Skin epidermis (tissue), 12 donors: ENCODE measurements at regions not wholly inside any gene's neighbourhood (a gene's known extent, or its start where the extent isn't known, plus 50 kb on each side); places are given as distances from the start of the nearest gene placed in this dataset.
"Not testable (repeated sequence)": the region's sequence is repeated elsewhere in the genome, so short reads cannot be mapped to it uniquely, and the experiment has no call there.

ENCODE experiments used
- H3K27ac ChIP-seq, 21 experiments: fragments of 200-600 bp; sonication (generic) in 11 of 21; one replicate each; pipeline ENCODE4 v1.5.0; 2020; ENCODE audit warnings: mild to moderate bottlenecking in 3 of 21, inconsistent platforms in 2 of 21, moderate library complexity in 2 of 21
- H3K4me3 ChIP-seq, 7 experiments: fragments of 200-600 bp; sonication (generic) in 2 of 7; one replicate each; pipeline ENCODE4 v1.5.0; 2020; ENCODE audit warnings: inconsistent platforms in 2 of 7, mild to moderate bottlenecking in 2 of 7, moderate library complexity in 1 of 7

GRCh38 chr4:38519666-38520065 lies 144.3 kb upstream of the KLF3 start:
- Histone ChIP-seq H3K27ac (peak overlapping the region in 1 of 21 experiments; percentile 14), H3K4me3 (no peak overlapping the region)

GRCh38 chr4:38523054-38523453 lies 140.9 kb upstream of the KLF3 start:
- peak overlapping the region in 8 of 21 experiments; percentile 2 to 72 (median 48) for H3K27ac ChIP-seq
- H3K4me3 ChIP-seq: no peak overlapping the region

DNA sequence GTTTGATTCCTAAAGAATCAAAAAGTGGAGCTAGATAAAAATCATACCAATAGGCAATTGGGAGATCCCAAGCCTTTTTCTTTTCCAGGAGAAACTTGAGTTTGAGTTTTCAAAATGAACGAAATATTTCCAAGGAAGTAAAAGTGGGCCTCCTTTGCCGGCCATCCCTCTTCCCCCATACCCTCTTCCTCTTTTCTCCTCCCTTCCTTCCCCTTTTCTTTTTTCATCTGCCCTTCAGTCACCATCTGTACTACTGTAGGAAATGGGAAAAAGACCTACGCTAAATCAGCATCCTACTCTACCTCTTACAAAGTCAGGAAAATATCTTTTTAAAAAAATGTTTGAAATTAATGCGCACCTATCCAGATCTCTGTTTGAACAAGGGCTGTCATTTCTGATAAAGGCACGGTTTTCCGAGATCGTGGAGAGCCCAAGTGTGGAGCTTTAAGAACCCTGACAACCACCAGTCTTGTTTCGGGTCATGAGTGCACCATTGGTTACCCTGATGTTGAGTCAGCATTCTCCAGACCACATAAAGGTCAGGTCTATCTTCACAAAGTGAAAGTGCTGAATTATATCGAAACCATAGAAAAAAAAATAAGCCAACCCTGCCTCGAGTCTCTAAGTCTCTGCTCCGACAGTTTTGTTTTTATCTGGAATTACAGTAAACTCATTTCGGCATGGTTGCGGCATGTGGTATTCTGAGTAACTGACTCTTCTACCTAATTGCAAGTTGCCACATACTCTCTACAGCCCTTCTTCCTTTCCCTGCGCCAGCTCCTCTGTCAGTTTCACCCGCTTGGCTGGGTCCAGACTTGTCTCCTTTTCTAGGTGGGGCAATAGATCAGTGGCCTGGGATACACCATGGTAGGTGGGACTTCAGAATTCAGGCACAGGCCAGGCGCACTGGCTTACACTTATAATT lies 140.2 kb upstream of the KLF3 start:
- peak overlapping the region in 1 of 7 experiments; percentile 3 for H3K4me3 ChIP-seq
- peak overlapping the region in 13 of 21 experiments; percentile 4 to 72 (median 50) for H3K27ac ChIP-seq

- Histone ChIP-seq H3K27ac (no peak overlapping the region), H3K4me3 (no peak overlapping the region)
These were observed 137.6 kb upstream of the KLF3 start for GRCh38 chr4:38526412-38526811.

GRCh38 chr4:38529189-38530115 lies 134.5 kb upstream of the KLF3 start:
- peak overlapping the region in 18 of 21 experiments; percentile 2 to 82 (median 62) for H3K27ac ChIP-seq
- H3K4me3 ChIP-seq: no peak overlapping the region

DNA sequence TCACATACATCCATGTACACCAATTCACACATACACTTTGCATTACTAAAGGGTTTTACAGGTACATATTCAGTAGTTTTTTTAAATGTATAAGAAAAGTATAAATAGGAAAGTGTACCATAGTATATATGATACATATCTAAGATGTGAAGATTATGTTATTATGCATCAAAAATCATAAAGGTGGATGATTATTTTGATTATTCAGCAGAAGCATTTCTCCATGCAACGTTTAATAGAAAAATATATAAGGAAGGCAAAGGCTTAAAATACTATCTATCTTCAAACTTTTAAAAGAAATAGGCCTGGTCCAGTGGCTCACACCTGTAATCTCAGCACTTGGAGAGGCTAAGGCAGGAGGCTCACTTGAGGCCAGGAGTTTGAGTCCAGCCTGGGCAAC lies 133.5 kb upstream of the KLF3 start:
- peak overlapping the region in 3 of 21 experiments; percentile 67 to 78 (median 75) for H3K27ac ChIP-seq
- no peak overlapping the region for H3K4me3 ChIP-seq

DNA sequence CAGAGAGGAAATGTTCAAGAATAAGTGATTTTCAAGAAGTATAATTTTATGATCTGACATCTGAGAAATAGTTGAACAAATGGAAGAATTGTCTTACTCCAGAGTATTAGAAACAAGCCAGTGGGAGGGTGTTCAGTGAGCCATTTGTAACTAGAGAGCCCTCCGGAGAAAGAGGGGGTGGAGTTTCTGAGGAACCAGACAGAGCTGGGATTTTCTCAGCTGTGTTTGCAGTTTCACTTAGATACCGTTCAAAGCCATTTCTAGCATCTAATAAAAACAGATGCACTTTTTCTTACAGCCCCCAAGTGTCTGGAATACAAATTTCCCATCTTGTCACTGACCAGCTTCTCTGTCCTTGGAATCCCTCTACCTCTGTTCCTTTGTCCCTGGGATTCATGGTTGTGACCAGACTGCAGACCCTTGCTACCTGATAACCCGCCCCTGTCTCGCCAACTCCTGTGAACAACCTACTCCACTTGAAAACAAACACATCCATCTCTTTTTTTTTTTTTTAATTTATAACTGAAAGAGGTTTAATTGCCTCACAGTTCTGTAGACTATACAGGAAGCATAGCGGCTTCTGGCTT lies 132.8 kb upstream of the KLF3 start:
- H3K27ac ChIP-seq: no peak overlapping the region
- no peak overlapping the region for H3K4me3 ChIP-seq

DNA sequence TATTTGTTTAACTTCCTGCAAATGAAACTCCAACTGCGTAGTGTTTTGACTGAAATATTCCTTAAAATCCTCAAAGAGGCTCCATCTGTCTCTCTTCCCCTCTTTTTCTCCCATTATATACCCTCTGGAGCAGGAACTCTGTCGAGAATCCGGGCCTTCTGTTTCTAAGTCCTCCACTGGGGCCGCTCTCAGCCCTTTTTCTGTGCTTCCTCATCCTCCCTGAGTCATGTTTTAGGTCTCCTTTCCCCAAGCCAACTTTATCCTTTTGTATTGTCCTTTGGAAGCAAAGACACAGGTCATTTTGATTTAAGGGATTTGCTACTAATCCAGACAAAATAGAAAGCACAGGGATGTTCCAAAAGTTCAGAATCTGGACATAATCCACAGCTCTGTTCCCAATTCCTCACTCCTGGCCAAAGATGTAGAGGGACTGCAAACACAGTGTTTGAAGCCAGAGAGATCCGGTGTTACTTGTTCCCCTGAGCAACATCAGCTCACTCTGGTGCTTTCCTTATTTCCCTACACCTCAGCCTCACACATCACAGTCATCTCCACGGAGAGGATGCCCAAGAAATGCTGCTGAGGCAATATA lies 131.0 kb upstream of the KLF3 start:
- no peak overlapping the region for H3K27ac ChIP-seq
- H3K4me3 ChIP-seq: no peak overlapping the region

DNA sequence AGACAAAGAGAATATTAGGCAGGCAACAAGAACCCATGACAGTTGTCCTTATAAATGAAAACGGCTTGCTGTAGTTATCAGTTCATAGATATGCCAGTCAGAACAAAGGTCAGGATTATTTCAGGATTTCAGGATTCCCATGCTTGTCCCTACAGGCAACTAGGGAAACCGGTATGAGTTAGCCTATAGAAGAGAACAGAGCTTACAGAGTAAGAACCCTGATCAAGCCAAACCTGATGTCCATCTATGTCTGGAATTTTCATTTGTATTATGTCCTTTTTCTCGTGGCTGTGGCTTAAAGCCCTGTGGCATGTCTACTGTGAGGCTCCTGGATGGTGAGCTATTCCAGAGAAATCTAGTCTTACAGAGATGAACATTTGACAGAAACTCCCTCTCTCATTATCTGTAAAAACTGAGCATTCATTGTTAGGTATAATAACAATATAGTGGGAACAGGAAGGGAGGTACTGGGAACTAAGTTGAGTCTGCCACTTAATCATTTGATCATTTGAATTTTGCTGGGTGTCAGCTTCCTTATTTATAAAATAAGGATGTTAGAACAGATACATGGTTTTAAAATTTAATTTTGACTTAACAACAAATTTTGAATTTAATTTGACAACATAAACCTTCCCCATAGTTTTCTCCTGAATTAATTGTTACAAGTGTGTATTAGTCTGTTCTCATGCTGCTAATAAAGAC lies 129.5 kb upstream of the KLF3 start:
- no peak overlapping the region for H3K4me3 ChIP-seq

GRCh38 chr4:38535071-38535470 lies 128.9 kb upstream of the KLF3 start:
- H3K4me3 ChIP-seq, H3K27ac ChIP-seq: not testable (repeated sequence)

More for the DNA sequence above, 129.5 kb upstream of the KLF3 start:
- no peak overlapping the region for H3K27ac ChIP-seq

DNA sequence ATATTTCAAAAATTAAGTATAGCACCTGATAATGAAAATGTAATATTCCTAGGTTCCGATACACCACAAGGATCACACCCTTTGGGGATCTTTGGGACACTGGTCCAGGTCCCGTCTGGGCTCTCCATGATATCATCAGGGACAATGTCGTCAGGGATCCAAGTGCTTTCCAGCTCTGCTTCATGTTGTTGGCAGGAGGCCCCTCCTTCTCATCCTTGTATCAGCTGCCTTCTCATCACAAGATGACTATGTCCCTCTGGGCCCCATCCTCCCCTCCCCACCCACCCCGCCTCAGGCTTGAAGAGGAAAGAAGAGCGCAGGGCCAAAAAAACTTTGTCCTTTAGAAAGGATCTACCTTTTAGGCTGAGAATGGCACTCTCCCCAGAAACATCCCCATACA lies 128.3 kb upstream of the KLF3 start:
- Histone ChIP-seq H3K27ac (no peak overlapping the region), H3K4me3 (no peak overlapping the region)

- no peak overlapping the region for H3K4me3 ChIP-seq
- H3K27ac ChIP-seq: no peak overlapping the region
These were observed 127.3 kb upstream of the KLF3 start for GRCh38 chr4:38536716-38537115.

DNA sequence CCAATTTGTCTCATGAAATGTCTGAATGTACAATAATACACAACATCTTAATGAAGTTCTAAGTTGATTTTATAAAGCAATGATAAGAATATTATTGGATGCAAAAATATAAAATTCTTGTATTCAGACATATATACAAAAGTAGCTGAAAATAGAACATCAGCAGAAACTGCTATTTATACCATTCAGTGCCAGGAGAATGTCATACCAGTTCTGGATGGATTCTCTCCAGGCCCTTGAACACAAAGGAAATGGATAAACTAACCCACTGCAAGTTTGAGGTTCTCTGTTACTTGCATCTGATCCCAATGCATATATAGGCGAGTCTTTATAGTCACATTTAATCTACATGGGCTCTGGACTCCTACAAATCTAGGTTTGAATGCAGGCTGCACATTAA lies 126.3 kb upstream of the KLF3 start:
- Histone ChIP-seq H3K27ac (no peak overlapping the region), H3K4me3 (no peak overlapping the region)

GRCh38 chr4:38538517-38538916 lies 125.5 kb upstream of the KLF3 start:
- Histone ChIP-seq H3K27ac (no peak overlapping the region), H3K4me3 (no peak overlapping the region)

- no peak overlapping the region for H3K27ac ChIP-seq
These were observed 124.5 kb upstream of the KLF3 start for GRCh38 chr4:38539501-38539900.

GRCh38 chr4:38547052-38547451 lies 116.9 kb upstream of the KLF3 start:
- H3K27ac ChIP-seq: no peak overlapping the region

More at GRCh38 chr4:38539501-38539900, 124.5 kb upstream of the KLF3 start:
- no peak overlapping the region for H3K4me3 ChIP-seq

DNA sequence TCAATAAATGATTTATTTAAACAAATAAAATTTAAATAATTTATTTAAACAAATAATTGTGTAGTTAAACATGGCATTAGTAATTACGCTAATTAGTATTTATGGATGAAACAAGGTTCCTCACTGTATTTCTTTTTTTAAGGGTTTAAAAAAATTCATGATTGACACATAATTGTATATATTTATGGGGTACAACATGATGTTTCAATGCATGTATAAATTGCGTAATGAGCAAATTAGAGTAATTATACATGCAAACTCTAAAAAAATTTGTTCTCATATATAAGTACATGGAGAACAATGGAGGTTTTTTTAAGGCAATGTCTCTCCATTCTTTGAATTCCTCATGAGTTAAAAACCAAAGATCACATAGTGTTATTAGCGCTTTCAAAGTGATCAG lies 115.7 kb upstream of the KLF3 start:
- H3K27ac ChIP-seq: no peak overlapping the region
- no peak overlapping the region for H3K4me3 ChIP-seq

More at GRCh38 chr4:38547052-38547451, 116.9 kb upstream of the KLF3 start:
- no peak overlapping the region for H3K4me3 ChIP-seq

DNA sequence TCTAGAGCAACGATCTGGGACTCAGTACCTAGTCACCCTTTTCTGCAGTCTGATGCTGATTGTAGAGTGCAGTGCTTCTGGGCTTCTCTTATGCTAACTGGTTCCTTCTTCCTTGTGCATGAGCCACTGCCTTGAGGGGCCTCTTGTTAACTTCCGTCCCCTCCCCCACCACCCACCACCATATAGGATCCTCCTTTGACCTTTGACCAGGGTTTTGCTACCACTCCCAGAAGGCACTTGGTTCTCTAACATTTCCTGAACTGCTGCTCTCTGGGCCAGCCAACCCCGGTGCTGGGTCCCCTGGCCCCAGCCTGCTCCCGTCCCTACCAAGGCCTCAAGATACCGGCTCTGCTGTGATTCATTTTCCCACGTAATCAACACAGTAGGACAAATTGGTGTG lies 104.6 kb upstream of the KLF3 start:
- Histone ChIP-seq H3K4me3 (no peak overlapping the region), H3K27ac (no peak overlapping the region)

DNA sequence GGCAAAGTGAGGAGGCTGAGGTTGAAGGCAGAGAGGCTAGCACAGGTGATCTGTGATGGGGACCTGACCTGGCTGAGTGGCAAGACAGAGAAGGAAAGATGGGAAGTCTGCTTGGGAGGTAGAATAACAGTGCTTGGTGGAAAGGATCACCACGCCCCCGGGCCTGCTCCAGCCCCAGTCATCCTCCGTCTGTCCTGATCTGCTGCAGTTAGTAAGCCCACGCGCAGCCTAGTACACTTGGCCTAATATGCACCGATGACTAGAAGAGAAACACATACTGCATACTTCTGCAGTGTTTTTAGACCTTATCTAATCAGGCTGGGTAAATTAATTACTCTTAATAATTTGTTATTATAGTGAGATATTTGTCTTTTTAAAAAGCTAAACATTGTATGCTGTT lies 103.7 kb upstream of the KLF3 start:
- Histone ChIP-seq H3K4me3 (no peak overlapping the region), H3K27ac (no peak overlapping the region)
